A549 (cell line): ENCODE measurements at regions not wholly inside any gene's neighbourhood (a gene's known extent, or its start where the extent isn't known, plus 50 kb on each side); places are given as distances from the start of the nearest gene placed in this dataset.

ENCODE experiments used
- ATAC-seq, 2 experiments: fragments of 200-7000 bp in 1 of 2; fragments of >200 bp in 1 of 2; cut with Nextera tagmentation in 1 of 2; cut with Tn5 transposase in 1 of 2; 3 replicates each; pipeline versions ENCODE4 v1.8.0 to v1.9.1; 2018 to 2020; ENCODE audit warnings: mild to moderate bottlenecking in 1 of 2, moderate library complexity in 1 of 2
- CTCF ChIA-PET: fragments of 300-600 bp; sonication (Branson Sonifier 250); formaldehyde crosslinking; extraction: SDS; loops from one replicate; lab custom pipeline; 2021; ENCODE audit warnings: antibody characterized with exemption, inconsistent platforms; lab: Yijun Ruan, JAX
- POLR2A ChIA-PET: fragments of 350-600 bp; formaldehyde crosslinking; extraction: SDS; loops from one replicate; lab custom pipeline; 2021; ENCODE audit warnings: antibody characterized with exemption, inconsistent platforms; lab: Yijun Ruan, JAX
- DNase-seq, 2 experiments: peaks; one replicate each; pipeline versions ENCODE4 v3.0.0 to v3.0.0-alpha.2; 2011 to 2016; ENCODE audit warnings: low read depth in 1 of 2, low spot score in 1 of 2
- FAIRE-seq: peaks from 2 replicates; lab custom pipeline; 2011; peaks lifted over from hg19 to GRCh38; lab: Jason Lieb, UNC
- H3K27ac ChIP-seq, 2 experiments: fragments of >200 bp; sonication (Bioruptor Twin); formaldehyde crosslinking; 3 replicates each; pipeline ENCODE4 v1.5.1; 2016 to 2017
- H3K4me1 ChIP-seq: fragments of >200 bp; sonication (Bioruptor Twin); formaldehyde crosslinking; 3 replicates; pipeline ENCODE4 v1.6.1; 2016
- H3K4me2 ChIP-seq: fragments of >200 bp; sonication (Bioruptor Twin); formaldehyde crosslinking; 3 replicates; pipeline ENCODE4 v1.6.1; 2016
- H3K4me3 ChIP-seq: fragments of >200 bp; sonication (Bioruptor Twin); formaldehyde crosslinking; 3 replicates; pipeline ENCODE4 v1.5.1; 2016
- H3K9me3 ChIP-seq: fragments of >200 bp; sonication (Bioruptor Twin); formaldehyde crosslinking; 3 replicates; pipeline ENCODE4 v1.6.1; 2016
- CBX2 ChIP-seq: fragments of 200-600 bp; sonication (generic); IDR thresholded peaks from 2 replicates; pipeline ENCODE4 v1.6.1; 2016; ENCODE audit warnings: low read depth, mild to moderate bottlenecking, borderline replicate concordance
- CEBPB ChIP-seq, 2 experiments: fragments of >200 bp in 1 of 2; sonication (Bioruptor Twin) in 1 of 2; formaldehyde crosslinking in 1 of 2; IDR thresholded peaks; 2 replicates each; pipeline ENCODE4 v1.6.1; 2012 to 2016
- EHMT2 ChIP-seq: fragments of 200-600 bp; sonication (generic); IDR thresholded peaks from 2 replicates; pipeline ENCODE4 v1.6.1; 2016; ENCODE audit warnings: antibody characterized with exemption, low read depth, mild to moderate bottlenecking, moderate library complexity
- FOXS1 ChIP-seq: fragments of 250-450 bp; sonication (Bioruptor Pico); IDR thresholded peaks from 2 replicates; pipeline ENCODE4 v1.5.0; 2020; ENCODE audit warnings: mild to moderate bottlenecking, moderate library complexity
- GATA3 ChIP-seq: IDR thresholded peaks from 2 replicates; pipeline ENCODE4 v1.6.1; 2012; ENCODE audit warnings: borderline replicate concordance
- HOXB13 ChIP-seq: fragments of 250-450 bp; sonication (Bioruptor Pico); IDR thresholded peaks from 2 replicates; pipeline ENCODE4 v1.5.0; 2020; ENCODE audit warnings: low read depth, mild to moderate bottlenecking, moderate library complexity
- HOXB5 ChIP-seq: fragments of 250-450 bp; sonication (Bioruptor Pico); IDR thresholded peaks from 2 replicates; pipeline ENCODE4 v1.5.0; 2020; ENCODE audit warnings: mild to moderate bottlenecking, moderate library complexity
- KDM5A ChIP-seq: fragments of 200-600 bp; sonication (generic); IDR thresholded peaks from 2 replicates; pipeline ENCODE4 v1.6.1; 2016; ENCODE audit warnings: antibody characterized with exemption, mild to moderate bottlenecking
- MAZ ChIP-seq: fragments of 150-350 bp; IDR thresholded peaks from 2 replicates; pipeline ENCODE4 v1.6.1; 2014; ENCODE audit warnings: antibody characterized with exemption, low read depth, low read length, borderline replicate concordance
- NFE2L2 ChIP-seq: fragments of 150-350 bp; conservative IDR thresholded peaks from 2 replicates; pipeline ENCODE4 v1.6.1; 2014; ENCODE audit warnings: low read length
- PHF8 ChIP-seq: fragments of 200-600 bp; sonication (generic); IDR thresholded peaks from 2 replicates; pipeline ENCODE4 v1.6.1; 2016; ENCODE audit warnings: low read depth, mild to moderate bottlenecking, antibody characterized with exemption, moderate library complexity, borderline replicate concordance
- POLR2A ChIP-seq: IDR thresholded peaks from 2 replicates; pipeline ENCODE4 v1.6.1; 2012; ENCODE audit warnings: mild to moderate bottlenecking, low read length
- POLR2AphosphoS2 ChIP-seq: conservative IDR thresholded peaks from 2 replicates; pipeline ENCODE4 v1.6.1; 2012; ENCODE audit warnings: low read length, improper control_type of control experiment, inconsistent platforms
- TFCP2L1 ChIP-seq: fragments of 250-450 bp; sonication (Bioruptor Pico); IDR thresholded peaks from 2 replicates; pipeline ENCODE4 v1.5.0; 2021; ENCODE audit warnings: mild to moderate bottlenecking
- ZFP36 ChIP-seq: fragments of 450-650 bp; IDR thresholded peaks from 2 replicates; pipeline ENCODE4 v1.6.1; 2014; ENCODE audit warnings: borderline replicate concordance; ENCODE audit not compliant: partially characterized antibody
- ZSCAN20 ChIP-seq: fragments of 250-450 bp; sonication (Bioruptor Pico); IDR thresholded peaks from 2 replicates; pipeline ENCODE4 v1.8.0; 2022; ENCODE audit warnings: mild to moderate bottlenecking, moderate library complexity
- WGBS: methylation state at CpG from one replicate; pipeline ENCODE4 v1.1.6; 2017; ENCODE audit errors: missing lambda C conversion rate; 5-methylcytosine and 5-hydroxymethylcytosine counted together
- TF ChIP-seq, protein P1 (sequence below): fragments of 450-650 bp; IDR thresholded peaks from 2 replicates; pipeline ENCODE4 v1.6.1; 2014; ENCODE audit warnings: antibody characterized with exemption
- TF ChIP-seq, protein P2 (sequence below): fragments of 150-350 bp; IDR thresholded peaks from 2 replicates; pipeline ENCODE4 v1.6.1; 2014; ENCODE audit warnings: low read depth, mild to moderate bottlenecking, low read length
- TF ChIP-seq, protein P3 (sequence below): IDR thresholded peaks from 2 replicates; pipeline ENCODE4 v1.6.1; 2012; ENCODE audit warnings: low read depth, borderline replicate concordance
- TF ChIP-seq, protein P4 (sequence below): fragments of 250-450 bp; sonication (Bioruptor Pico); IDR thresholded peaks from 2 replicates; pipeline ENCODE4 v1.5.0; 2021; ENCODE audit warnings: mild to moderate bottlenecking, moderate library complexity, borderline replicate concordance

DNA sequence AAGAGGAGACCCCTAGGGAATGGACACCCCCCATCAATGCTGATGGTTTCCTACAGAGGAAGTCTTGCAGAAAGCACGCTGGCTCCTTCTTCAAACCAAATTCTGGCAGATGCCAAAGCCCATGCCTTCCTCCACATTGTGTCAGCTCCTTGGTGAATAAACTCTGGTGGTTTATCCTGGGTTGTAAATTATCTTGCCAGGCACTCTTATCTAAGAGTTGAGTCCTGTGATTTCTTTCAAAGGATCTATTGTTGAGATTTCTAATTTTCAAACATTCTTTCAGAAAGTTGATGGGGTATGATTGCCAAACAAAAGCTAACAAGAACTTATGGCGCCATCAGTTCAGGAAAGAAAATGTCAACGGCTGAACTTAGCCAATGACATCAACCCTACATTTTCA is 160.4 kb downstream of the NSG2 start (continued):
- TF ChIP-seq, protein P1, sequence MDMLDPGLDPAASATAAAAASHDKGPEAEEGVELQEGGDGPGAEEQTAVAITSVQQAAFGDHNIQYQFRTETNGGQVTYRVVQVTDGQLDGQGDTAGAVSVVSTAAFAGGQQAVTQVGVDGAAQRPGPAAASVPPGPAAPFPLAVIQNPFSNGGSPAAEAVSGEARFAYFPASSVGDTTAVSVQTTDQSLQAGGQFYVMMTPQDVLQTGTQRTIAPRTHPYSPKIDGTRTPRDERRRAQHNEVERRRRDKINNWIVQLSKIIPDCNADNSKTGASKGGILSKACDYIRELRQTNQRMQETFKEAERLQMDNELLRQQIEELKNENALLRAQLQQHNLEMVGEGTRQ: no peak
- TF ChIP-seq, protein P2, sequence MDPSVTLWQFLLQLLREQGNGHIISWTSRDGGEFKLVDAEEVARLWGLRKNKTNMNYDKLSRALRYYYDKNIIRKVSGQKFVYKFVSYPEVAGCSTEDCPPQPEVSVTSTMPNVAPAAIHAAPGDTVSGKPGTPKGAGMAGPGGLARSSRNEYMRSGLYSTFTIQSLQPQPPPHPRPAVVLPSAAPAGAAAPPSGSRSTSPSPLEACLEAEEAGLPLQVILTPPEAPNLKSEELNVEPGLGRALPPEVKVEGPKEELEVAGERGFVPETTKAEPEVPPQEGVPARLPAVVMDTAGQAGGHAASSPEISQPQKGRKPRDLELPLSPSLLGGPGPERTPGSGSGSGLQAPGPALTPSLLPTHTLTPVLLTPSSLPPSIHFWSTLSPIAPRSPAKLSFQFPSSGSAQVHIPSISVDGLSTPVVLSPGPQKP: no peak
- TF ChIP-seq ZFP36: no peak
- no peak for TF ChIP-seq CBX2
- TF ChIP-seq ZSCAN20 (CRISPR knock-in tag): no peak

DNA sequence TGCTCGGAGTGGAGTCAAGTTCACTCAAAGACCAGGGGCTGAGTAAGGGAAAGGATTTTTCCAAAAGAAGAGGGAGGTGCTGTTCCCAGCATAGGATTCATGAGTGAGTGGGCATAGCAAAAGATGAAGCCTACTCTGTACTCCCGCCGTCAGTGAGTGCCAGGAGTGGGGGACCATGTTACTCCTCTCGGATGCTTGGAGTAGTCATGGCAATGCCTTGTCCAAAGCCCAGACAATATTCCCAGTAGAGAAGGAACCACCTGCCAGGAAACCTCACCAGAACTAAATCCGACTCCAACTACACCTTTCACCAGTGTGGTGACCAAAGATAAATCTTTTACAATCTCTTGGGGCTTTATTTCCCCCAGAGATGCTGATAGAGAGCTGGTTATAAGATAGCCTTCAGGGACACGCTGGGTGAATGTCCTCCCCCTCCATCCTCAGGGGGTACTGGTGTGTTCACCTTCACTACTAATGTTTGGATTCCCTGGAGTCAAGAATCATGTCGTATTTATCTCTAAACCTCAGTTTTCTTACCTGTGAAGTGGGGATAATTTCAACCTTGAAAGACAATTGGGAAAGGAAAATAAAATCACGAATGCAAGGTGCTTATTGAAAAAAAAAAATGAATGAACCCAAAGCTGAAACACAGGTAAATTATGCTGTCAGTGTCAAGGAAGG is 165.2 kb downstream of the NSG2 start:
- POLR2A ChIA-PET: no interaction called here
- TF ChIP-seq PHF8: no peak
- TF ChIP-seq GATA3: no peak
- no peak for TF ChIP-seq POLR2A
- no peak for TF ChIP-seq ZSCAN20 (CRISPR knock-in tag)
- no peak for TF ChIP-seq HOXB5 (CRISPR knock-in tag)
- no peak for TF ChIP-seq MAZ
- no peak for TF ChIP-seq NFE2L2
- TF ChIP-seq, protein P3, sequence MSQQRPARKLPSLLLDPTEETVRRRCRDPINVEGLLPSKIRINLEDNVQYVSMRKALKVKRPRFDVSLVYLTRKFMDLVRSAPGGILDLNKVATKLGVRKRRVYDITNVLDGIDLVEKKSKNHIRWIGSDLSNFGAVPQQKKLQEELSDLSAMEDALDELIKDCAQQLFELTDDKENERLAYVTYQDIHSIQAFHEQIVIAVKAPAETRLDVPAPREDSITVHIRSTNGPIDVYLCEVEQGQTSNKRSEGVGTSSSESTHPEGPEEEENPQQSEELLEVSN: no peak
- no peak for TF ChIP-seq TFCP2L1 (CRISPR knock-in tag)
- TF ChIP-seq FOXS1: no peak
- TF ChIP-seq EHMT2: no peak
- TF ChIP-seq, protein P4, sequence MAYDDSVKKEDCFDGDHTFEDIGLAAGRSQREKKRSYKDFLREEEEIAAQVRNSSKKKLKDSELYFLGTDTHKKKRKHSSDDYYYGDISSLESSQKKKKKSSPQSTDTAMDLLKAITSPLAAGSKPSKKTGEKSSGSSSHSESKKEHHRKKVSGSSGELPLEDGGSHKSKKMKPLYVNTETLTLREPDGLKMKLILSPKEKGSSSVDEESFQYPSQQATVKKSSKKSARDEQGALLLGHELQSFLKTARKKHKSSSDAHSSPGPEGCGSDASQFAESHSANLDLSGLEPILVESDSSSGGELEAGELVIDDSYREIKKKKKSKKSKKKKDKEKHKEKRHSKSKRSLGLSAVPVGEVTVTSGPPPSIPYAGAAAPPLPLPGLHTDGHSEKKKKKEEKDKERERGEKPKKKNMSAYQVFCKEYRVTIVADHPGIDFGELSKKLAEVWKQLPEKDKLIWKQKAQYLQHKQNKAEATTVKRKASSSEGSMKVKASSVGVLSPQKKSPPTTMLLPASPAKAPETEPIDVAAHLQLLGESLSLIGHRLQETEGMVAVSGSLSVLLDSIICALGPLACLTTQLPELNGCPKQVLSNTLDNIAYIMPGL (CRISPR knock-in tag): no peak
- TF ChIP-seq HOXB13 (CRISPR knock-in tag): no peak
- TF ChIP-seq, all 56 proteins: peak for 0
- WGBS: under 1% methylated on average over 8 of the region's 8 CpGs
- no peaks in the 10 kb centered on the region for H3K9me3 ChIP-seq
- ATAC-seq (no peak), FAIRE-seq (no peak), DNase-seq (no peak)
- H3K27ac ChIP-seq: no peak overlapping the region
- H3K4me3 ChIP-seq: no peak overlapping the region
- H3K4me2 ChIP-seq: no peak overlapping the region
- CTCF ChIA-PET: interaction anchor here (1.1 to 1.6 kb wide), 2 partner anchors 19 to 171 kb away, joined by 3 read pairs; no protein-coding TSS in a partner anchor
- H3K4me1 ChIP-seq: no peaks in the 10 kb centered on the region

DNA sequence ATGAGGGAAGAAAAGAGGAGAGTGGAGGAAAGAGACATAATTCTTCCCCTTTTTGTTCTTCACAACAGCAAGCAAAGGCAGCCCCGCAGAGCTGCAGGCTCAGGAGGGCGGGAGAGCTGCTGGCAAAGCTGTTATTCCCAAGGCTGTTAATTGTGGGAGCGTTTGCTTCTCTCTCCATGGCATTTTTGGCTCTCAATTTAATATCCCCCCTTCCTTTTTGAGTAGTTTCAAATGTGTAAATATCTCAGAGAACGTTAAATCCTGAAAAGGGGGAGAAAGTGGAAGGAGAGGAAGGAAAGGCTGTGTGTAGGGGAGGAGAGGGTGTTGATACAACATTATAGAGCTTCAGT is 165.7 kb downstream of the NSG2 start:
- FAIRE-seq (no peak), ATAC-seq (no peak), DNase-seq (no peak)
- Histone ChIP-seq H3K4me2 (no peak overlapping the region), H3K4me3 (no peak overlapping the region), H3K4me1 (no peaks in the 10 kb centered on the region), H3K9me3 (no peaks in the 10 kb centered on the region), H3K27ac (no peak overlapping the region)
- no peak for TF ChIP-seq MAZ
- no peak for TF ChIP-seq CEBPB (IDR thresholded peaks at IDR 0.05)
- no peak for TF ChIP-seq POLR2AphosphoS2
- TF ChIP-seq KDM5A: no peak
- CTCF ChIA-PET: interaction anchor here (1.1 to 1.6 kb wide), 2 partner anchors 19 to 172 kb away, joined by 3 read pairs; no protein-coding TSS in a partner anchor
- POLR2A ChIA-PET: no interaction called here
- WGBS: 2% methylated on average over 4 of the region's 4 CpGs
